ENCODE measurements at regions not wholly inside any gene's neighbourhood (a gene's known extent, or its start where the extent isn't known, plus 50 kb on each side); places are given as distances from the start of the nearest gene placed in this dataset.
A peak's percentile ranks its signal among the peaks of the same experiment; 100 is the strongest.

DNA sequence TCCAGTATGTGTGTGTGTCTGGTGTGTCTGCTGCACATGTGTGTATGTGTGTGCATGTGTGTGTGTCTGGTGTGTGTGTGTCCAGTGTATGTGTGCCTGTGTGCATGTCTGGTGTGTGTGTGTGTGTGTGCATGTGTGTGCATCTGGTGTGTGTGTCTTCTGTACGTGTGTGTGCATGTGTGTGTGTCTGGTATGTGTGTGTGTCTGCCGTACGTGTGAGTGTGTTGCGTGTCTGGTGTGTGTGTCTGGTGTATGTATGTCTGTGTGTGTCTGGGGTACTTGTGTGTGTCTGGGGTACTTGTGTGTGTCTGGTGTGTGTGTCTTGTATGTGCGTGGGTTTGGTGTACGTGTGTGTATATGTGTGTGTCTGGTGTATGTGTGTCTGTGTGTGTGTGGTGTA lies 289.1 kb upstream of the SHH start:
- no TSS peak for BruUV-seq (replicated peaks)
- 87% methylated on average over 6 of the region's 6 CpGs; no CpG with 5 or more reads in 1 of the 2 experiments for WGBS, 2 experiments (ENCODE audit: extremely low coverage in 2 of 2, insufficient read length in 1 of 2)
- Histone ChIP-seq H4K8ac (ENCODE audit: low read depth in 2 of 2, low read length in 2 of 2) (no peak overlapping the region), H2BK5ac (ENCODE audit: low read depth, low read length, poor library complexity, severe bottlenecking) (peak overlapping the region; percentile 70), H2AK5ac (ENCODE audit: low read depth, low read length) (no peak overlapping the region), H3K27ac (ENCODE audit: insufficient read depth, low read length) (no peak overlapping the region), H3K4me2 (ENCODE audit: low read depth, low read length) (no peak overlapping the region), H3K4ac (ENCODE audit: low read depth, low read length) (no peak overlapping the region), H2BK20ac (ENCODE audit: low read depth, low read length) (no peak overlapping the region), H4K91ac (ENCODE audit: insufficient read depth, low read depth, low read length) (no peak overlapping the region), H3K79me1 (ENCODE audit: low read depth in 1 of 2, low read length in 2 of 2) (no peaks in the 10 kb centered on the region), H3K4me3 (ENCODE audit: insufficient read depth, low read depth, low read length) (no peak overlapping the region), H2BK120ac (ENCODE audit: low read depth, low read length) (no peak overlapping the region), H4K20me1 (ENCODE audit: insufficient read depth, low read length) (no peaks in the 10 kb centered on the region), H2BK15ac (ENCODE audit: low read depth, low read length) (no peak overlapping the region), H4K5ac (ENCODE audit: low read depth, low read length) (no peak overlapping the region), H2AK9ac (replicated peaks; ENCODE audit: low read depth, low read length, poor library complexity) (no peak overlapping the region), H3K23ac (ENCODE audit: low read depth, low read length) (no peak overlapping the region), H2AFZ (replicated peaks; ENCODE audit: low read length, poor library complexity) (peak overlapping the region; percentile 43), H3K18ac (ENCODE audit: low read depth, low read length) (no peak overlapping the region), H3K9me1 (ENCODE audit: insufficient read depth, low read length) (no peaks in the 10 kb centered on the region), H3K36me3 (ENCODE audit: control insufficient read depth, insufficient read depth, low read length) (no peaks in the 10 kb centered on the region), H3K9ac (ENCODE audit: low read depth, low read length) (no peak overlapping the region), H3K4me1 (ENCODE audit: control insufficient read depth, insufficient read depth, low read length) (no peaks in the 10 kb centered on the region), H3K56ac (ENCODE audit: extremely low read depth, insufficient read depth, low read length) (no peak overlapping the region), H3K9me3 (ENCODE audit: control insufficient read depth, insufficient read depth, low read length) (peaks cover 50% of the 10 kb centered on the region), H3K14ac (replicated peaks; ENCODE audit: low read depth, low read length) (no peak overlapping the region), H3K27me3 (ENCODE audit: control insufficient read depth, insufficient read depth, low read length) (no peaks in the 10 kb centered on the region)
- DNase-seq, result no peak
- no peak for TF ChIP-seq RFX5 (IDR thresholded peaks at IDR 0.05; ENCODE audit: low read depth, low read length)
- no peak for TF ChIP-seq RAD21 (IDR thresholded peaks at IDR 0.05; ENCODE audit: low read length)
- TF ChIP-seq, protein P1, sequence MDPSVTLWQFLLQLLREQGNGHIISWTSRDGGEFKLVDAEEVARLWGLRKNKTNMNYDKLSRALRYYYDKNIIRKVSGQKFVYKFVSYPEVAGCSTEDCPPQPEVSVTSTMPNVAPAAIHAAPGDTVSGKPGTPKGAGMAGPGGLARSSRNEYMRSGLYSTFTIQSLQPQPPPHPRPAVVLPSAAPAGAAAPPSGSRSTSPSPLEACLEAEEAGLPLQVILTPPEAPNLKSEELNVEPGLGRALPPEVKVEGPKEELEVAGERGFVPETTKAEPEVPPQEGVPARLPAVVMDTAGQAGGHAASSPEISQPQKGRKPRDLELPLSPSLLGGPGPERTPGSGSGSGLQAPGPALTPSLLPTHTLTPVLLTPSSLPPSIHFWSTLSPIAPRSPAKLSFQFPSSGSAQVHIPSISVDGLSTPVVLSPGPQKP (IDR thresholded peaks at IDR 0.05; ENCODE audit: borderline replicate concordance, low read depth, low read length), result no peak
- TF ChIP-seq, protein P2, sequence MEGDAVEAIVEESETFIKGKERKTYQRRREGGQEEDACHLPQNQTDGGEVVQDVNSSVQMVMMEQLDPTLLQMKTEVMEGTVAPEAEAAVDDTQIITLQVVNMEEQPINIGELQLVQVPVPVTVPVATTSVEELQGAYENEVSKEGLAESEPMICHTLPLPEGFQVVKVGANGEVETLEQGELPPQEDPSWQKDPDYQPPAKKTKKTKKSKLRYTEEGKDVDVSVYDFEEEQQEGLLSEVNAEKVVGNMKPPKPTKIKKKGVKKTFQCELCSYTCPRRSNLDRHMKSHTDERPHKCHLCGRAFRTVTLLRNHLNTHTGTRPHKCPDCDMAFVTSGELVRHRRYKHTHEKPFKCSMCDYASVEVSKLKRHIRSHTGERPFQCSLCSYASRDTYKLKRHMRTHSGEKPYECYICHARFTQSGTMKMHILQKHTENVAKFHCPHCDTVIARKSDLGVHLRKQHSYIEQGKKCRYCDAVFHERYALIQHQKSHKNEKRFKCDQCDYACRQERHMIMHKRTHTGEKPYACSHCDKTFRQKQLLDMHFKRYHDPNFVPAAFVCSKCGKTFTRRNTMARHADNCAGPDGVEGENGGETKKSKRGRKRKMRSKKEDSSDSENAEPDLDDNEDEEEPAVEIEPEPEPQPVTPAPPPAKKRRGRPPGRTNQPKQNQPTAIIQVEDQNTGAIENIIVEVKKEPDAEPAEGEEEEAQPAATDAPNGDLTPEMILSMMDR (conservative IDR thresholded peaks at IDR 0.05; ENCODE audit: low read depth, low read length), result no peak
- TF ChIP-seq CEBPB (IDR thresholded peaks at IDR 0.05; ENCODE audit: low read depth, low read length), result no peak
- no peak for TF ChIP-seq BHLHE40 (IDR thresholded peaks at IDR 0.05; ENCODE audit: low read depth, low read length)
- TF ChIP-seq MAZ (IDR thresholded peaks at IDR 0.05; ENCODE audit: borderline replicate concordance, low read depth, low read length), result no peak
- no peak for TF ChIP-seq MXI1 (IDR thresholded peaks at IDR 0.05; ENCODE audit: borderline replicate concordance, low read depth, low read length)
- TF ChIP-seq MAFK (IDR thresholded peaks at IDR 0.05; ENCODE audit: low read depth, low read length), result no peak
- TF ChIP-seq CHD1 (IDR thresholded peaks at IDR 0.05; ENCODE audit: low read depth, low read length), result no peak
- TF ChIP-seq, protein P3, sequence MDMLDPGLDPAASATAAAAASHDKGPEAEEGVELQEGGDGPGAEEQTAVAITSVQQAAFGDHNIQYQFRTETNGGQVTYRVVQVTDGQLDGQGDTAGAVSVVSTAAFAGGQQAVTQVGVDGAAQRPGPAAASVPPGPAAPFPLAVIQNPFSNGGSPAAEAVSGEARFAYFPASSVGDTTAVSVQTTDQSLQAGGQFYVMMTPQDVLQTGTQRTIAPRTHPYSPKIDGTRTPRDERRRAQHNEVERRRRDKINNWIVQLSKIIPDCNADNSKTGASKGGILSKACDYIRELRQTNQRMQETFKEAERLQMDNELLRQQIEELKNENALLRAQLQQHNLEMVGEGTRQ (IDR thresholded peaks at IDR 0.05; ENCODE audit: low read depth, low read length), result no peak
- no peak for TF ChIP-seq RCOR1 (IDR thresholded peaks at IDR 0.05; ENCODE audit: insufficient replicate concordance, low read length)
- no peak for TF ChIP-seq NFE2L2 (IDR thresholded peaks at IDR 0.05; ENCODE audit: low read depth, low read length)
- no peak for TF ChIP-seq SMC3 (IDR thresholded peaks at IDR 0.05; ENCODE audit: low read depth, low read length)
- no peak for TF ChIP-seq POLR2A (IDR thresholded peaks at IDR 0.05; ENCODE audit: low read depth, low read length)
- no peak for TF ChIP-seq FOS (IDR thresholded peaks at IDR 0.05; ENCODE audit: low read depth, low read length)
- ATAC-seq (ENCODE audit: low read depth), result no peak
- dilution Hi-C loops (cut with HindIII; ENCODE audit: low sequenced_read_pairs, unreplicated experiment), result no loop called here
- in situ Hi-C loops (cut with MboI; ENCODE audit: low sequenced_read_pairs), result no loop called here
- ChIA-PET POLR2A (ENCODE audit: unreplicated experiment) (no interaction called here), CTCF (no interaction called here)
- intact Hi-C loops (cut with micrococcal nuclease), result no loop called here
